ENCODE measurements at regions not wholly inside any gene's neighbourhood (a gene's known extent, or its start where the extent isn't known, plus 50 kb on each side); places are given as distances from the start of the nearest gene placed in this dataset.

DNA sequence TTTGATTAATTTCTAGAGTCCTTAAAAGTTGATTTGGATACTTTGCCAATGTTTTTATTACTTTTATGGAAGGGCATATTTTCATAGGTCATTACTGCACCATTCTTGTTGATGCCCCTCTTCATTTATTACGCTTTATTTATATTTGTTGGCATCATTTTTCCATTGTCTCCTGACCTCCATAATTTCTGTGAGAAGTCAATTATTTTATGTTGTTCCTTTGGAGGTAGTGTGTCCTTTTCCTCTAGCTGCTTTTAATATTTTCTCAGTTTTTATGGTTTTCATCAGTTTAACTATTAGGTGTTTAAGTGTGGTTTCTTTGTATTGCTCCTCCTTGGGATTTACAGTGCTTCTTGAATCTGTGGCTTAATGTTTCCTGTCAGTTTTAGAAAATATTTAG, 134.9 kb downstream of the SAMD9 start:
- Histone ChIP-seq H3K4me1 (ENCODE audit: control insufficient read depth, insufficient read depth, low read length) (no peaks in the 10 kb centered on the region), H3K36me3 (ENCODE audit: control insufficient read depth in 2 of 2, insufficient read depth in 1 of 2, low read length in 2 of 2) (no peaks in the 10 kb centered on the region), H3K4me3 (ENCODE audit: low read depth, low read length) (no peak overlapping the region), H3K27ac (ENCODE audit: extremely low read depth, low read depth, low read length) (no peak overlapping the region), H3K9me3 (ENCODE audit: control insufficient read depth, insufficient read depth, low read depth, low read length) (no peaks in the 10 kb centered on the region)
- TF ChIP-seq ZNF585B (tag by site-specific recombination; IDR thresholded peaks at IDR 0.05) = no peak
- TF ChIP-seq ZNF610 (tag by site-specific recombination; IDR thresholded peaks at IDR 0.05; ENCODE audit: borderline replicate concordance) = no peak
- no peak for TF ChIP-seq PRDM1 (tag by site-specific recombination; IDR thresholded peaks at IDR 0.05)
- no peak for TF ChIP-seq ZNF768 (tag by site-specific recombination; IDR thresholded peaks at IDR 0.05)
- TF ChIP-seq, protein P1, sequence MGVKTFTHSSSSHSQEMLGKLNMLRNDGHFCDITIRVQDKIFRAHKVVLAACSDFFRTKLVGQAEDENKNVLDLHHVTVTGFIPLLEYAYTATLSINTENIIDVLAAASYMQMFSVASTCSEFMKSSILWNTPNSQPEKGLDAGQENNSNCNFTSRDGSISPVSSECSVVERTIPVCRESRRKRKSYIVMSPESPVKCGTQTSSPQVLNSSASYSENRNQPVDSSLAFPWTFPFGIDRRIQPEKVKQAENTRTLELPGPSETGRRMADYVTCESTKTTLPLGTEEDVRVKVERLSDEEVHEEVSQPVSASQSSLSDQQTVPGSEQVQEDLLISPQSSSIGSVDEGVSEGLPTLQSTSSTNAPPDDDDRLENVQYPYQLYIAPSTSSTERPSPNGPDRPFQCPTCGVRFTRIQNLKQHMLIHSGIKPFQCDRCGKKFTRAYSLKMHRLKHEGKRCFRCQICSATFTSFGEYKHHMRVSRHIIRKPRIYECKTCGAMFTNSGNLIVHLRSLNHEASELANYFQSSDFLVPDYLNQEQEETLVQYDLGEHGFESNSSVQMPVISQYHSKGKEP (tag by site-specific recombination; IDR thresholded peaks at IDR 0.05) = no peak
- TF ChIP-seq ZNF544 (tag by site-specific recombination; IDR thresholded peaks at IDR 0.05) = no peak
- no peak for TF ChIP-seq MZF1 (tag by site-specific recombination; IDR thresholded peaks at IDR 0.05; ENCODE audit: borderline replicate concordance)
- TF ChIP-seq SALL2 (tag by site-specific recombination; IDR thresholded peaks at IDR 0.05; ENCODE audit: borderline replicate concordance) = no peak
- TF ChIP-seq ZNF423 (tag by site-specific recombination; IDR thresholded peaks at IDR 0.05) = no peak
- TF ChIP-seq, protein P2, sequence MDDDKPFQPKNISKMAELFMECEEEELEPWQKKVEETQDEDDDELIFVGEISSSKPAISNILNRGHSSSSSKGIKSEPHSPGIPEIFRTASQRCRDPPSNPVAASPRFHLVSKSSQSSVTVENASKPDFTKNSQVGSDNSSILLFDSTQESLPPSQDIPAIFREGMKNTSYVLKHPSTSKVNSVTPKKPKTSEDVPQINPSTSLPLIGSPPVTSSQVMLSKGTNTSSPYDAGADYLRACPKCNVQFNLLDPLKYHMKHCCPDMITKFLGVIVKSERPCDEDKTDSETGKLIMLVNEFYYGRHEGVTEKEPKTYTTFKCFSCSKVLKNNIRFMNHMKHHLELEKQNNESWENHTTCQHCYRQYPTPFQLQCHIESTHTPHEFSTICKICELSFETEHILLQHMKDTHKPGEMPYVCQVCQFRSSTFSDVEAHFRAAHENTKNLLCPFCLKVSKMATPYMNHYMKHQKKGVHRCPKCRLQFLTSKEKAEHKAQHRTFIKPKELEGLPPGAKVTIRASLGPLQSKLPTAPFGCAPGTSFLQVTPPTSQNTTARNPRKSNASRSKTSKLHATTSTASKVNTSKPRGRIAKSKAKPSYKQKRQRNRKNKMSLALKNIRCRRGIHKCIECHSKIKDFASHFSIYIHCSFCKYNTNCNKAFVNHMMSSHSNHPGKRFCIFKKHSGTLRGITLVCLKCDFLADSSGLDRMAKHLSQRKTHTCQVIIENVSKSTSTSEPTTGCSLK (tag by site-specific recombination; IDR thresholded peaks at IDR 0.05) = no peak
- TF ChIP-seq ZFP69B (tag by site-specific recombination; IDR thresholded peaks at IDR 0.05) = no peak
- no peak for TF ChIP-seq SP7 (tag by site-specific recombination; IDR thresholded peaks at IDR 0.05)
- no peak for TF ChIP-seq MYNN (tag by site-specific recombination; IDR thresholded peaks at IDR 0.05; ENCODE audit: borderline replicate concordance)
- TF ChIP-seq GLIS2 (tag by site-specific recombination; IDR thresholded peaks at IDR 0.05) = no peak
- TF ChIP-seq, protein P3, sequence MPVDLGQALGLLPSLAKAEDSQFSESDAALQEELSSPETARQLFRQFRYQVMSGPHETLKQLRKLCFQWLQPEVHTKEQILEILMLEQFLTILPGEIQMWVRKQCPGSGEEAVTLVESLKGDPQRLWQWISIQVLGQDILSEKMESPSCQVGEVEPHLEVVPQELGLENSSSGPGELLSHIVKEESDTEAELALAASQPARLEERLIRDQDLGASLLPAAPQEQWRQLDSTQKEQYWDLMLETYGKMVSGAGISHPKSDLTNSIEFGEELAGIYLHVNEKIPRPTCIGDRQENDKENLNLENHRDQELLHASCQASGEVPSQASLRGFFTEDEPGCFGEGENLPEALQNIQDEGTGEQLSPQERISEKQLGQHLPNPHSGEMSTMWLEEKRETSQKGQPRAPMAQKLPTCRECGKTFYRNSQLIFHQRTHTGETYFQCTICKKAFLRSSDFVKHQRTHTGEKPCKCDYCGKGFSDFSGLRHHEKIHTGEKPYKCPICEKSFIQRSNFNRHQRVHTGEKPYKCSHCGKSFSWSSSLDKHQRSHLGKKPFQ (tag by site-specific recombination; IDR thresholded peaks at IDR 0.05) = no peak
- CTCF ChIA-PET = no interaction called here
- POLR2A ChIA-PET = no interaction called here

DNA sequence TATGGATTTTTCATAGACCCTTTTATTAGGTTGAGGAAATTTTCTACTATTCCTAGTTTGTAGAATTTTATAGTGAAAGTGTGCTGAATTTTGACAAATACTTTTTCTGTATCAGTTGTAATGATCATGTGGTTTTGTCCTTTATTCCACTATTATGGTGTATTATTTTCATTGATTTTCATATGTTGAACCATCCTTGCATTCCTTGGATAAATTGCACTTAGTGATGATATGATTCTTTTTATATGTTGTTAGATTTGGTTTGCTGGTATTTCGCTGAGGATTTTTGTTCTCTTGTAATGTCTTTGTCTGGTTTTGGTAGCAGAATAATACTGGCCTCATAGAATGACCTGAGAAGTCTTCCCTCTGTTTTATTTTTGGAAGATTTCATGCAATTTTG, 140.6 kb upstream of the CDK6 start:
- Histone ChIP-seq H3K9me3 (ENCODE audit: control insufficient read depth, insufficient read depth, low read depth, low read length) (no peaks in the 10 kb centered on the region), H3K4me1 (ENCODE audit: control insufficient read depth, insufficient read depth, low read length) (no peaks in the 10 kb centered on the region), H3K36me3 (ENCODE audit: control insufficient read depth in 2 of 2, insufficient read depth in 1 of 2, low read length in 2 of 2) (no peaks in the 10 kb centered on the region), H3K4me3 (ENCODE audit: low read depth, low read length) (no peak overlapping the region), H3K27ac (ENCODE audit: extremely low read depth, low read depth, low read length) (no peak overlapping the region)
- ChIA-PET POLR2A (no interaction called here), CTCF (no interaction called here)
- TF ChIP-seq ZNF548 (tag by site-specific recombination; IDR thresholded peaks at IDR 0.05) = no peak
- no peak for TF ChIP-seq ZNF555 (tag by site-specific recombination; conservative IDR thresholded peaks at IDR 0.05)
- TF ChIP-seq ZNF324 (tag by site-specific recombination; IDR thresholded peaks at IDR 0.05) = no peak
- TF ChIP-seq ZNF521 (tag by site-specific recombination; IDR thresholded peaks at IDR 0.05) = no peak
- TF ChIP-seq ZNF391 (tag by site-specific recombination; IDR thresholded peaks at IDR 0.05; ENCODE audit: borderline replicate concordance, low read depth) = no peak
- no peak for TF ChIP-seq KLF7 (tag by site-specific recombination; IDR thresholded peaks at IDR 0.05; ENCODE audit: borderline replicate concordance)
- no peak for TF ChIP-seq ZNF768 (tag by site-specific recombination; IDR thresholded peaks at IDR 0.05)
- no peak for TF ChIP-seq ZNF37A (tag by site-specific recombination; IDR thresholded peaks at IDR 0.05)
- no peak for TF ChIP-seq ZNF211 (tag by site-specific recombination; IDR thresholded peaks at IDR 0.05; ENCODE audit: low read depth)
- no peak for TF ChIP-seq ZNF174 (tag by site-specific recombination; IDR thresholded peaks at IDR 0.05)
- TF ChIP-seq, protein P4, sequence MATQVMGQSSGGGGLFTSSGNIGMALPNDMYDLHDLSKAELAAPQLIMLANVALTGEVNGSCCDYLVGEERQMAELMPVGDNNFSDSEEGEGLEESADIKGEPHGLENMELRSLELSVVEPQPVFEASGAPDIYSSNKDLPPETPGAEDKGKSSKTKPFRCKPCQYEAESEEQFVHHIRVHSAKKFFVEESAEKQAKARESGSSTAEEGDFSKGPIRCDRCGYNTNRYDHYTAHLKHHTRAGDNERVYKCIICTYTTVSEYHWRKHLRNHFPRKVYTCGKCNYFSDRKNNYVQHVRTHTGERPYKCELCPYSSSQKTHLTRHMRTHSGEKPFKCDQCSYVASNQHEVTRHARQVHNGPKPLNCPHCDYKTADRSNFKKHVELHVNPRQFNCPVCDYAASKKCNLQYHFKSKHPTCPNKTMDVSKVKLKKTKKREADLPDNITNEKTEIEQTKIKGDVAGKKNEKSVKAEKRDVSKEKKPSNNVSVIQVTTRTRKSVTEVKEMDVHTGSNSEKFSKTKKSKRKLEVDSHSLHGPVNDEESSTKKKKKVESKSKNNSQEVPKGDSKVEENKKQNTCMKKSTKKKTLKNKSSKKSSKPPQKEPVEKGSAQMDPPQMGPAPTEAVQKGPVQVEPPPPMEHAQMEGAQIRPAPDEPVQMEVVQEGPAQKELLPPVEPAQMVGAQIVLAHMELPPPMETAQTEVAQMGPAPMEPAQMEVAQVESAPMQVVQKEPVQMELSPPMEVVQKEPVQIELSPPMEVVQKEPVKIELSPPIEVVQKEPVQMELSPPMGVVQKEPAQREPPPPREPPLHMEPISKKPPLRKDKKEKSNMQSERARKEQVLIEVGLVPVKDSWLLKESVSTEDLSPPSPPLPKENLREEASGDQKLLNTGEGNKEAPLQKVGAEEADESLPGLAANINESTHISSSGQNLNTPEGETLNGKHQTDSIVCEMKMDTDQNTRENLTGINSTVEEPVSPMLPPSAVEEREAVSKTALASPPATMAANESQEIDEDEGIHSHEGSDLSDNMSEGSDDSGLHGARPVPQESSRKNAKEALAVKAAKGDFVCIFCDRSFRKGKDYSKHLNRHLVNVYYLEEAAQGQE (tag by site-specific recombination; IDR thresholded peaks at IDR 0.05) = no peak
- no peak for TF ChIP-seq ZNF473 (tag by site-specific recombination; IDR thresholded peaks at IDR 0.05)
- no peak for TF ChIP-seq ZXDB (tag by site-specific recombination; IDR thresholded peaks at IDR 0.05)
- TF ChIP-seq EGR2 (tag by site-specific recombination; IDR thresholded peaks at IDR 0.05; ENCODE audit: low read depth) = no peak
